Lower lobe of right lung (tissue), 2 donors: ENCODE measurements at regions not wholly inside any gene's neighbourhood (a gene's known extent, or its start where the extent isn't known, plus 50 kb on each side); places are given as distances from the start of the nearest gene placed in this dataset.

ENCODE experiments used
- ATAC-seq, 2 donors: fragments of 200-7000 bp; cut with Tn5 transposase; one replicate each; pipeline ENCODE4 v1.9.1; 2020 to 2022; ENCODE audit warnings: mild to moderate bottlenecking in 2 of 2, moderate library complexity in 2 of 2
- DNase-seq: peaks from one replicate; pipeline ENCODE4 v3.0.0-alpha.2; 2020
- H3K27ac ChIP-seq: fragments of 200-600 bp; one replicate; pipeline ENCODE4 v1.8.0; 2022
- H3K27me3 ChIP-seq: fragments of 200-600 bp; one replicate; pipeline ENCODE4 v1.8.0; 2022; ENCODE audit warnings: low read depth
- H3K36me3 ChIP-seq: fragments of 200-600 bp; one replicate; pipeline ENCODE4 v1.8.0; 2022; ENCODE audit warnings: mild to moderate bottlenecking
- H3K4me1 ChIP-seq: fragments of 200-600 bp; one replicate; pipeline ENCODE4 v1.8.0; 2022
- H3K4me3 ChIP-seq: fragments of 200-600 bp; one replicate; pipeline ENCODE4 v1.8.0; 2022; ENCODE audit warnings: mild to moderate bottlenecking
- H3K9me3 ChIP-seq: fragments of 200-600 bp; one replicate; pipeline ENCODE4 v1.8.0; 2022
- CTCF ChIP-seq: fragments of 200-600 bp; IDR thresholded peaks from one replicate; pipeline ENCODE4 v1.8.0; 2022; ENCODE audit warnings: antibody characterized with exemption, mild to moderate bottlenecking
- intact Hi-C: fragments of 100-400 bp; cut with DNase I; formaldehyde crosslinking; loops from one replicate; pipeline ENCODE4 v1.11.0; 2022
- donor health status: DM: no; HTN: yes; CAD: no; lungs with severe emphysema.

- no peak for ATAC-seq
- no peaks in the 10 kb centered on the region for H3K36me3 ChIP-seq
- intact Hi-C loops, result no loop called here
- no peak for DNase-seq
- no peaks in the 10 kb centered on the region for H3K9me3 ChIP-seq
- TF ChIP-seq CTCF, result no peak
- H3K4me1 ChIP-seq, result no peaks in the 10 kb centered on the region
- H3K27me3 ChIP-seq, result no peaks in the 10 kb centered on the region
- H3K4me3 ChIP-seq, result no peak overlapping the region
- no peak overlapping the region for H3K27ac ChIP-seq
Observed at GRCh38 chr5:17878541-17878940, 244.3 kb downstream of the TAF11L14 start.

GRCh38 chr5:17879276-17879675 is 245.0 kb downstream of the TAF11L14 start:
- H3K27ac ChIP-seq, result no peak overlapping the region
- TF ChIP-seq CTCF, result no peak
- H3K9me3 ChIP-seq, result no peaks in the 10 kb centered on the region
- no peaks in the 10 kb centered on the region for H3K36me3 ChIP-seq
- no peaks in the 10 kb centered on the region for H3K4me1 ChIP-seq
- no peaks in the 10 kb centered on the region for H3K27me3 ChIP-seq
- DNase-seq (no peak), ATAC-seq (no peak)
- no peak overlapping the region for H3K4me3 ChIP-seq
- intact Hi-C loops, result no loop called here

- intact Hi-C loops, result no loop called here
- H3K4me1 ChIP-seq, result no peaks in the 10 kb centered on the region
- DNase-seq (no peak), ATAC-seq (no peak)
- H3K27ac ChIP-seq, result no peak overlapping the region
- H3K4me3 ChIP-seq, result no peak overlapping the region
- no peaks in the 10 kb centered on the region for H3K36me3 ChIP-seq
- TF ChIP-seq CTCF, result no peak
- H3K9me3 ChIP-seq, result no peaks in the 10 kb centered on the region
- H3K27me3 ChIP-seq, result no peaks in the 10 kb centered on the region
Observed at GRCh38 chr5:17880869-17881268, 246.6 kb downstream of the TAF11L14 start.

GRCh38 chr5:17882760-17883488 is 248.7 kb downstream of the TAF11L14 start:
- Histone ChIP-seq H3K9me3 (no peaks in the 10 kb centered on the region), H3K4me3 (no peak overlapping the region), H3K4me1 (no peaks in the 10 kb centered on the region), H3K27ac (no peak overlapping the region), H3K27me3 (no peaks in the 10 kb centered on the region), H3K36me3 (no peaks in the 10 kb centered on the region)
- intact Hi-C loops, result no loop called here
- TF ChIP-seq CTCF, result no peak
- ATAC-seq, result peak in 1 of 2 donors; percentile 17
- DNase-seq, result no peak

GRCh38 chr5:17888155-17888554 is 253.9 kb downstream of the TAF11L14 start:
- no peak for ATAC-seq
- intact Hi-C loops, result no loop called here
- Histone ChIP-seq H3K9me3 (no peaks in the 10 kb centered on the region), H3K4me3 (no peak overlapping the region), H3K27ac (no peak overlapping the region), H3K4me1 (no peaks in the 10 kb centered on the region), H3K36me3 (no peaks in the 10 kb centered on the region), H3K27me3 (no peaks in the 10 kb centered on the region)
- no peak for DNase-seq
- TF ChIP-seq CTCF, result no peak
